Kidney (tissue), 13 donors: ENCODE measurements at regions not wholly inside any gene's neighbourhood (a gene's known extent, or its start where the extent isn't known, plus 50 kb on each side); places are given as distances from the start of the nearest gene placed in this dataset.

ENCODE experiments used
- DNase-seq, 5 donors: peaks; one replicate each; pipeline ENCODE4 v3.0.0-alpha.2; 2013 to 2020
- FAIRE-seq: peaks from 2 replicates; lab custom pipeline; 2012; peaks lifted over from hg19 to GRCh38; lab: Jason Lieb, UNC
- H3K27ac ChIP-seq, 2 donors: one replicate each; pipeline ENCODE4 v1.7.0; 2013; ENCODE audit warnings: low read depth in 2 of 2, low read length in 2 of 2, inconsistent platforms in 1 of 2
- H3K27me3 ChIP-seq: one replicate; pipeline ENCODE4 v1.7.1; 2013; ENCODE audit warnings: low read length, inconsistent platforms; ENCODE audit not compliant: control insufficient read depth, insufficient read depth
- H3K36me3 ChIP-seq, 3 donors: one replicate each; pipeline versions ENCODE4 v1.7.0 to v1.7.1; 2013; ENCODE audit warnings: low read length in 3 of 3, control low read depth in 1 of 3, inconsistent platforms in 1 of 3; ENCODE audit not compliant: insufficient read depth in 3 of 3, control insufficient read depth in 2 of 3
- H3K4me1 ChIP-seq, 3 donors: one replicate each; pipeline versions ENCODE4 v1.7.0 to v1.7.1; 2013; ENCODE audit warnings: low read length in 3 of 3, inconsistent platforms in 1 of 3, low read depth in 1 of 3; ENCODE audit not compliant: control insufficient read depth in 2 of 3, insufficient read depth in 2 of 3
- H3K4me3 ChIP-seq, 3 donors: one replicate each; pipeline versions ENCODE4 v1.7.0 to v1.8.1; 2013; ENCODE audit warnings: low read length in 3 of 3, control low read depth in 1 of 3, inconsistent platforms in 1 of 3
- H3K9ac ChIP-seq, 3 donors: one replicate each; pipeline versions ENCODE4 v1.7.0 to v1.7.1; 2013; ENCODE audit warnings: low read length in 3 of 3, control low read depth in 1 of 3, inconsistent platforms in 1 of 3
- H3K9me3 ChIP-seq, 3 donors: one replicate each; pipeline versions ENCODE4 v1.7.0 to v1.7.1; 2013; ENCODE audit warnings: low read length in 3 of 3, control low read depth in 1 of 3, inconsistent platforms in 1 of 3; ENCODE audit not compliant: control insufficient read depth in 2 of 3, insufficient read depth in 1 of 3
- CTCF ChIP-seq: IDR thresholded peaks from 3 replicates; pipeline ENCODE4 v1.5.1; 2012; ENCODE audit warnings: mild to moderate bottlenecking, moderate library complexity, borderline replicate concordance; ENCODE audit not compliant: insufficient read depth; ENCODE audit errors: extremely low read depth
- intact Hi-C: fragments of 100-400 bp; cut with DNase I; formaldehyde crosslinking; loops from one replicate; pipeline ENCODE4 v1.11.1; 2022
- donor health status: control.
- donor health status: control.
- donor health status: control.
- donor health status: control.
- donor health status: control.
- donor health status: DM: yes; HTN: yes; CAD: no.
- donor health status: Normal renal cell carcinoma (clear cell type).

- Histone ChIP-seq H3K27ac (no peak overlapping the region), H3K9me3 (no peaks in the 10 kb centered on the region), H3K4me3 (no peak overlapping the region), H3K27me3 (no peaks in the 10 kb centered on the region), H3K4me1 (no peaks in the 10 kb centered on the region), H3K9ac (no peak overlapping the region), H3K36me3 (no peaks in the 10 kb centered on the region)
- FAIRE-seq (no peak), DNase-seq (no peak)
- no peak for TF ChIP-seq CTCF
- intact Hi-C loops: no loop called here
These were observed 204.7 kb upstream of the SLC35B3 start for GRCh38 chr6:8639928-8640649.

GRCh38 chr6:8637896-8638597 lies 202.7 kb upstream of the SLC35B3 start:
- DNase-seq (no peak), FAIRE-seq (no peak)
- intact Hi-C loops: no loop called here
- H3K36me3 ChIP-seq: no peaks in the 10 kb centered on the region
- H3K9me3 ChIP-seq: no peaks in the 10 kb centered on the region
- no peak for TF ChIP-seq CTCF
- H3K9ac ChIP-seq: no peak overlapping the region
- H3K4me1 ChIP-seq: no peaks in the 10 kb centered on the region
- no peak overlapping the region for H3K4me3 ChIP-seq
- H3K27me3 ChIP-seq: no peaks in the 10 kb centered on the region
- H3K27ac ChIP-seq: no peak overlapping the region

DNA sequence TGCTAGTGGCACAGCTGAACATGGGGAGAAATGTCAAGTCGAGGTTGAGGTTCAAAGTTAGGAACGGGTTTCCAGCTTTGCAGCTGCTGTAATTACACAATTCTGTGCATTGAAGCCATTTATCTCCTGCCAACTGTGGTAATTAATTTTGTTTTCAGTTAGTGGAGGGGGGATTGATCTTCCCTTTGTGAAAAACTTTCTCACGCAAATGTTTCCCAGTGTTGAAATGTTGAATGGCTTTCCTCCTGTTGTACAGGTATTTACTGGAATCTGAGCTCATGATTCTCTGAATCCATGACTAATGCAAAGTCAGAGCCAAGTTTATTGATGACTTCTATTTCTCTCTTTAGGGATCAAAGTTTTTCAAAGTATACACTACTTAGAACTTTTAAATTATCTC lies 198.4 kb upstream of the SLC35B3 start:
- H3K9ac ChIP-seq: no peak overlapping the region
- H3K9me3 ChIP-seq: no peaks in the 10 kb centered on the region
- H3K36me3 ChIP-seq: no peaks in the 10 kb centered on the region
- no peaks in the 10 kb centered on the region for H3K27me3 ChIP-seq
- intact Hi-C loops: no loop called here
- no peaks in the 10 kb centered on the region for H3K4me1 ChIP-seq
- no peak for FAIRE-seq
- H3K27ac ChIP-seq: no peak overlapping the region
- no peak for TF ChIP-seq CTCF
- H3K4me3 ChIP-seq: no peak overlapping the region
- DNase-seq: no peak
